Liver (tissue), 8 donors: ENCODE measurements at regions not wholly inside any gene's neighbourhood (a gene's known extent, or its start where the extent isn't known, plus 50 kb on each side); places are given as distances from the start of the nearest gene placed in this dataset.

Experiments
- DNase-seq: peaks from one replicate; pipeline ENCODE4 v3.0.0-alpha.2; 2017; ENCODE audit warnings: low spot score
- H3K27ac ChIP-seq, 2 donors: one replicate each; pipeline ENCODE4 v1.7.0; 2013; ENCODE audit warnings: inconsistent platforms in 2 of 2, low read length in 2 of 2, control low read depth in 1 of 2, low read depth in 1 of 2, mild to moderate bottlenecking in 1 of 2
- H3K27me3 ChIP-seq, 4 donors: one replicate each; pipeline versions ENCODE4 v1.6.1 to v1.7.0; 2013; ENCODE audit warnings: low read length in 3 of 4, inconsistent platforms in 1 of 4, mild to moderate bottlenecking in 1 of 4, moderate library complexity in 1 of 4; ENCODE audit not compliant: control insufficient read depth in 4 of 4, insufficient read depth in 4 of 4
- H3K36me3 ChIP-seq, 4 donors: one replicate each; pipeline versions ENCODE4 v1.6.1 to v1.7.0; 2013; ENCODE audit warnings: low read length in 3 of 4, mild to moderate bottlenecking in 3 of 4, low read depth in 1 of 4, moderate library complexity in 1 of 4; ENCODE audit not compliant: control insufficient read depth in 4 of 4, insufficient read depth in 3 of 4
- H3K4me1 ChIP-seq, 4 donors: one replicate each; pipeline versions ENCODE4 v1.6.1 to v1.7.0; 2013; ENCODE audit warnings: low read length in 3 of 4, mild to moderate bottlenecking in 3 of 4, moderate library complexity in 1 of 4; ENCODE audit not compliant: control insufficient read depth in 4 of 4, insufficient read depth in 4 of 4
- H3K4me3 ChIP-seq, 3 donors: one replicate each; pipeline versions ENCODE4 v1.6.1 to v1.7.0; 2013; ENCODE audit warnings: low read length in 3 of 3, control low read depth in 1 of 3, low read depth in 1 of 3, mild to moderate bottlenecking in 1 of 3
- H3K9ac ChIP-seq, 2 donors: one replicate each; pipeline ENCODE4 v1.7.0; 2013; ENCODE audit warnings: low read length in 2 of 2, mild to moderate bottlenecking in 2 of 2, moderate library complexity in 2 of 2, control low read depth in 1 of 2, low read depth in 1 of 2
- H3K9me3 ChIP-seq, 4 donors: one replicate each; pipeline versions ENCODE4 v1.6.1 to v1.7.0; 2013; ENCODE audit warnings: low read length in 3 of 4; ENCODE audit not compliant: control insufficient read depth in 4 of 4
- FOXA1 ChIP-seq: IDR thresholded peaks from 2 replicates; pipeline ENCODE4 v1.6.1; 2016; ENCODE audit warnings: antibody characterized with exemption
- FOXA2 ChIP-seq: IDR thresholded peaks from 2 replicates; pipeline ENCODE4 v1.6.1; 2016; ENCODE audit warnings: antibody characterized with exemption
- GABPA ChIP-seq, 2 donors: IDR thresholded peaks in 1 of 2; conservative IDR thresholded peaks in 1 of 2; 2 replicates each; pipeline ENCODE4 v1.6.1; 2016; ENCODE audit warnings: antibody characterized with exemption in 2 of 2, mild to moderate bottlenecking in 1 of 2, moderate library complexity in 1 of 2
- HNF4G ChIP-seq: IDR thresholded peaks from 2 replicates; pipeline ENCODE4 v1.6.1; 2016; ENCODE audit warnings: antibody characterized with exemption
- JUND ChIP-seq, 2 donors: IDR thresholded peaks; 2 replicates each; pipeline ENCODE4 v1.6.1; 2016; ENCODE audit warnings: antibody characterized with exemption in 2 of 2
- NR2F2 ChIP-seq: IDR thresholded peaks from 2 replicates; pipeline ENCODE4 v1.6.1; 2016; ENCODE audit warnings: antibody characterized with exemption
- RAD21 ChIP-seq, 2 donors: IDR thresholded peaks; 2 replicates each; pipeline ENCODE4 v1.6.1; 2016; ENCODE audit warnings: antibody characterized with exemption in 2 of 2, mild to moderate bottlenecking in 2 of 2
- RXRA ChIP-seq, 2 donors: IDR thresholded peaks; 2 replicates each; pipeline ENCODE4 v1.6.1; 2017 to 2018; ENCODE audit warnings: antibody characterized with exemption in 2 of 2, mild to moderate bottlenecking in 1 of 2
- SP1 ChIP-seq: IDR thresholded peaks from 2 replicates; pipeline ENCODE4 v1.6.1; 2018; ENCODE audit warnings: antibody characterized with exemption, mild to moderate bottlenecking
- TAF1 ChIP-seq: conservative IDR thresholded peaks from 2 replicates; pipeline ENCODE4 v1.6.1; 2016; ENCODE audit warnings: antibody characterized with exemption, mild to moderate bottlenecking
- YY1 ChIP-seq: IDR thresholded peaks from 2 replicates; pipeline ENCODE4 v1.6.1; 2016; ENCODE audit warnings: antibody characterized with exemption, mild to moderate bottlenecking
- WGBS: extraction: QIAGEN DNeasy Blood & Tissue Kit; methylation state at CpG from one replicate; pipeline ENCODE4 v1.1.7; 2013; 5-methylcytosine and 5-hydroxymethylcytosine counted together
- TF ChIP-seq, protein P1 (sequence below): fragments of 150-350 bp; IDR thresholded peaks from 2 replicates; pipeline ENCODE4 v1.5.1; 2017; ENCODE audit warnings: improper control_type of control experiment, low read depth, low read length; ENCODE audit not compliant: missing input control
- TF ChIP-seq, protein P2 (sequence below): IDR thresholded peaks from 2 replicates; pipeline ENCODE4 v1.6.1; 2016; ENCODE audit warnings: antibody characterized with exemption
- TF ChIP-seq, protein P3 (sequence below): IDR thresholded peaks from 2 replicates; pipeline ENCODE4 v1.6.1; 2016; ENCODE audit warnings: antibody characterized with exemption
- TF ChIP-seq, protein P4 (sequence below): IDR thresholded peaks from 2 replicates; pipeline ENCODE4 v1.6.1; 2016; ENCODE audit warnings: antibody characterized with exemption, mild to moderate bottlenecking
- donor health status: healthy.
- donor health status: healthy.
- donor health status: healthy.
- donor health status: healthy.
- donor health status: healthy.

DNA sequence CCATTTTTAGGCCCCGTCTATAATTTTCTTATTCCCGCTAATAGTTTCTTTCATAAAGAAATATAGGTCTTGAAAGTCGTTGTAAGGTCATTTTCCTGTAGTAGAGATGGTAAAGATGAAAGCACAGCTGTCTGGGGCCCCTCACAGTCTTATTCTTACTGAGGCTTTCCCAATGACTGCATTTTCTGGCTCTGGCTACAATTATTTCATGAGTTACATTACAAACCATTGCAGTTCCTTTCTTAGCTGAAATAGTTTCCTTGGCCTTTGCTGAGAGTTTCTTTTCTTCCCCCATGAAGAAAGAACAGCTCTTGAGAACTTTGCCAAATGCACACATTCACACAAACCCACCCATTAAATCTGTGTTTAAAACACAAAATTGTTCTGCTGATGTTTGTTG lies 113.0 kb downstream of the DYRK2 start:
- no peak overlapping the region for H3K9ac ChIP-seq
- H3K4me1 ChIP-seq, result no peaks in the 10 kb centered on the region
- H3K4me3 ChIP-seq, result no peak overlapping the region
- no peaks in the 10 kb centered on the region for H3K36me3 ChIP-seq
- H3K27ac ChIP-seq, result no peak overlapping the region
- 87% methylated on average over 3 of the region's 3 CpGs for WGBS
- no peak for DNase-seq
- H3K27me3 ChIP-seq, result no peaks in the 10 kb centered on the region
- no peak for TF ChIP-seq JUND (IDR thresholded peaks at IDR 0.05)
- no peaks in the 10 kb centered on the region for H3K9me3 ChIP-seq

DNA sequence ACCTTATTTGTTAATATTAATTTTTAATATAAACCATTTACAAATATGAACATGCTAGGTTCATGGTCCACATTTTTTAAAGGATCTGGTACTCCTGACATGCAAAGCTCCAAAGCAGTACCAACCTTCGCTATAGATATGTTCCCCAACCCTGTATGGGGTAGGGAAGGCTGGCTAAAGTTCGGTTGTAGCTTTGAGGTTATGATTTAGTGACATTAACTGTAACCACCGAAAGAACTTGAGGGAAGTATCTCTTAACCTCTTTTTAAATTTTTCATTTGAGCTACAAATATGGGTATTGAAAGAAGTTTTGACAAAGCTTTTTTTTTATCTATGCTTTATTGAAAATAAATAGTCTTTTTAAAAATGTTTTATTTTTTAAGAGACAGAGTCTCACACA lies 115.5 kb downstream of the DYRK2 start:
- 91% methylated on average over 3 of the region's 3 CpGs for WGBS
- H3K9me3 ChIP-seq, result no peaks in the 10 kb centered on the region
- TF ChIP-seq, protein P1, sequence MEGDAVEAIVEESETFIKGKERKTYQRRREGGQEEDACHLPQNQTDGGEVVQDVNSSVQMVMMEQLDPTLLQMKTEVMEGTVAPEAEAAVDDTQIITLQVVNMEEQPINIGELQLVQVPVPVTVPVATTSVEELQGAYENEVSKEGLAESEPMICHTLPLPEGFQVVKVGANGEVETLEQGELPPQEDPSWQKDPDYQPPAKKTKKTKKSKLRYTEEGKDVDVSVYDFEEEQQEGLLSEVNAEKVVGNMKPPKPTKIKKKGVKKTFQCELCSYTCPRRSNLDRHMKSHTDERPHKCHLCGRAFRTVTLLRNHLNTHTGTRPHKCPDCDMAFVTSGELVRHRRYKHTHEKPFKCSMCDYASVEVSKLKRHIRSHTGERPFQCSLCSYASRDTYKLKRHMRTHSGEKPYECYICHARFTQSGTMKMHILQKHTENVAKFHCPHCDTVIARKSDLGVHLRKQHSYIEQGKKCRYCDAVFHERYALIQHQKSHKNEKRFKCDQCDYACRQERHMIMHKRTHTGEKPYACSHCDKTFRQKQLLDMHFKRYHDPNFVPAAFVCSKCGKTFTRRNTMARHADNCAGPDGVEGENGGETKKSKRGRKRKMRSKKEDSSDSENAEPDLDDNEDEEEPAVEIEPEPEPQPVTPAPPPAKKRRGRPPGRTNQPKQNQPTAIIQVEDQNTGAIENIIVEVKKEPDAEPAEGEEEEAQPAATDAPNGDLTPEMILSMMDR, result no peak
- TF ChIP-seq RAD21 (IDR thresholded peaks at IDR 0.05) (no peak), GABPA (IDR thresholded peaks at IDR 0.05 in 1 of 2, conservative IDR thresholded peaks at IDR 0.05 in 1 of 2) (no peak)

DNA sequence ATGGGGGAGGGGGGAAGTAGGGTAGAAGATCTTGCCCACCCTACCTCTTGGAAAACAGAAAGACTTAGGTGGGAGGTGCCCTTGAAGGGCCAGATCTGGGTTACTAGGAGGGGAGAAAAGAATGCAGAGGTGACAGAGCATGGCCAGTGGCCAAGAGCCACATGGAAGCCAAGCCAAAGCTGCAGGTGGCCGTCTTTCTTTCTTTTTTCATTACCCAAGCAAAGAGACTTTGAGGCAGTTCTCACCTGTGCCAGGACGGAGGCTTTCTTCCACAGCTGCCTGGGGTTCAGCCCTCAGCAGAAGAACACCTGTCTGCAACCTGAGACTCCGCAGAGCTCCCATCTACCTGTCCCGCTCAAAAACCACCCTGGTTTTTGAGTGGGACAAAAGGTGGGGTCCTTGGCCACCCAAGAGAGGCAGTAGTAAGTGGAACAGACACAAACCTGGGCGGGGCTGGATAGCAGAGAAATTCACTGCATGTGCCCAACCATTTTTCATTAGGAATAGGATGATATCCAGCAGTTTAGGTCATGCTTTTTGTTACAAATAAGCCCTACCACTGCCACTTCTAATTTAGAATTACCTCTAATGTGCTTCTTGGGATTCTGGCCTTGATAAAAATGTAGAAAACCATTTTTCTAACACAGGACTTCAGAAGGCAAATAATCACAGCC lies 116.5 kb downstream of the DYRK2 start:
- DNase-seq, result no peak
- Histone ChIP-seq H3K9me3 (no peaks in the 10 kb centered on the region), H3K4me1 (no peaks in the 10 kb centered on the region), H3K27me3 (no peaks in the 10 kb centered on the region), H3K4me3 (no peak overlapping the region), H3K9ac (no peak overlapping the region), H3K36me3 (no peaks in the 10 kb centered on the region), H3K27ac (no peak overlapping the region)
- no peak for TF ChIP-seq NR2F2
- TF ChIP-seq RAD21 (IDR thresholded peaks at IDR 0.05), result no peak
- no peak for TF ChIP-seq SP1
- TF ChIP-seq, protein P2, sequence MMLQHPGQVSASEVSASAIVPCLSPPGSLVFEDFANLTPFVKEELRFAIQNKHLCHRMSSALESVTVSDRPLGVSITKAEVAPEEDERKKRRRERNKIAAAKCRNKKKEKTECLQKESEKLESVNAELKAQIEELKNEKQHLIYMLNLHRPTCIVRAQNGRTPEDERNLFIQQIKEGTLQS, result no peak
- TF ChIP-seq, protein P3, sequence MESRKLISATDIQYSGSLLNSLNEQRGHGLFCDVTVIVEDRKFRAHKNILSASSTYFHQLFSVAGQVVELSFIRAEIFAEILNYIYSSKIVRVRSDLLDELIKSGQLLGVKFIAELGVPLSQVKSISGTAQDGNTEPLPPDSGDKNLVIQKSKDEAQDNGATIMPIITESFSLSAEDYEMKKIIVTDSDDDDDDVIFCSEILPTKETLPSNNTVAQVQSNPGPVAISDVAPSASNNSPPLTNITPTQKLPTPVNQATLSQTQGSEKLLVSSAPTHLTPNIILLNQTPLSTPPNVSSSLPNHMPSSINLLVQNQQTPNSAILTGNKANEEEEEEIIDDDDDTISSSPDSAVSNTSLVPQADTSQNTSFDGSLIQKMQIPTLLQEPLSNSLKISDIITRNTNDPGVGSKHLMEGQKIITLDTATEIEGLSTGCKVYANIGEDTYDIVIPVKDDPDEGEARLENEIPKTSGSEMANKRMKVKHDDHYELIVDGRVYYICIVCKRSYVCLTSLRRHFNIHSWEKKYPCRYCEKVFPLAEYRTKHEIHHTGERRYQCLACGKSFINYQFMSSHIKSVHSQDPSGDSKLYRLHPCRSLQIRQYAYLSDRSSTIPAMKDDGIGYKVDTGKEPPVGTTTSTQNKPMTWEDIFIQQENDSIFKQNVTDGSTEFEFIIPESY, result no peak
- no peak for TF ChIP-seq FOXA2
- TF ChIP-seq TAF1, result no peak
- no peak for TF ChIP-seq YY1
- no peak for TF ChIP-seq FOXA1
- no peak for TF ChIP-seq HNF4G
- TF ChIP-seq, protein P4, sequence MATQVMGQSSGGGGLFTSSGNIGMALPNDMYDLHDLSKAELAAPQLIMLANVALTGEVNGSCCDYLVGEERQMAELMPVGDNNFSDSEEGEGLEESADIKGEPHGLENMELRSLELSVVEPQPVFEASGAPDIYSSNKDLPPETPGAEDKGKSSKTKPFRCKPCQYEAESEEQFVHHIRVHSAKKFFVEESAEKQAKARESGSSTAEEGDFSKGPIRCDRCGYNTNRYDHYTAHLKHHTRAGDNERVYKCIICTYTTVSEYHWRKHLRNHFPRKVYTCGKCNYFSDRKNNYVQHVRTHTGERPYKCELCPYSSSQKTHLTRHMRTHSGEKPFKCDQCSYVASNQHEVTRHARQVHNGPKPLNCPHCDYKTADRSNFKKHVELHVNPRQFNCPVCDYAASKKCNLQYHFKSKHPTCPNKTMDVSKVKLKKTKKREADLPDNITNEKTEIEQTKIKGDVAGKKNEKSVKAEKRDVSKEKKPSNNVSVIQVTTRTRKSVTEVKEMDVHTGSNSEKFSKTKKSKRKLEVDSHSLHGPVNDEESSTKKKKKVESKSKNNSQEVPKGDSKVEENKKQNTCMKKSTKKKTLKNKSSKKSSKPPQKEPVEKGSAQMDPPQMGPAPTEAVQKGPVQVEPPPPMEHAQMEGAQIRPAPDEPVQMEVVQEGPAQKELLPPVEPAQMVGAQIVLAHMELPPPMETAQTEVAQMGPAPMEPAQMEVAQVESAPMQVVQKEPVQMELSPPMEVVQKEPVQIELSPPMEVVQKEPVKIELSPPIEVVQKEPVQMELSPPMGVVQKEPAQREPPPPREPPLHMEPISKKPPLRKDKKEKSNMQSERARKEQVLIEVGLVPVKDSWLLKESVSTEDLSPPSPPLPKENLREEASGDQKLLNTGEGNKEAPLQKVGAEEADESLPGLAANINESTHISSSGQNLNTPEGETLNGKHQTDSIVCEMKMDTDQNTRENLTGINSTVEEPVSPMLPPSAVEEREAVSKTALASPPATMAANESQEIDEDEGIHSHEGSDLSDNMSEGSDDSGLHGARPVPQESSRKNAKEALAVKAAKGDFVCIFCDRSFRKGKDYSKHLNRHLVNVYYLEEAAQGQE, result no peak
- no peak for TF ChIP-seq GABPA (IDR thresholded peaks at IDR 0.05 in 1 of 2, conservative IDR thresholded peaks at IDR 0.05 in 1 of 2)
- TF ChIP-seq, protein P1, result no peak
- TF ChIP-seq RXRA (IDR thresholded peaks at IDR 0.05), result no peak
- 82% methylated on average over 5 of the region's 5 CpGs for WGBS

More for the DNA sequence above, 115.5 kb downstream of the DYRK2 start:
- Histone ChIP-seq H3K9ac (no peak overlapping the region), H3K4me3 (no peak overlapping the region), H3K27me3 (no peaks in the 10 kb centered on the region), H3K4me1 (no peaks in the 10 kb centered on the region), H3K27ac (no peak overlapping the region), H3K36me3 (no peaks in the 10 kb centered on the region)
- DNase-seq, result no peak
